ENCODE measurements at regions not wholly inside any gene's neighbourhood (a gene's known extent, or its start where the extent isn't known, plus 50 kb on each side); places are given as distances from the start of the nearest gene placed in this dataset.

DNA sequence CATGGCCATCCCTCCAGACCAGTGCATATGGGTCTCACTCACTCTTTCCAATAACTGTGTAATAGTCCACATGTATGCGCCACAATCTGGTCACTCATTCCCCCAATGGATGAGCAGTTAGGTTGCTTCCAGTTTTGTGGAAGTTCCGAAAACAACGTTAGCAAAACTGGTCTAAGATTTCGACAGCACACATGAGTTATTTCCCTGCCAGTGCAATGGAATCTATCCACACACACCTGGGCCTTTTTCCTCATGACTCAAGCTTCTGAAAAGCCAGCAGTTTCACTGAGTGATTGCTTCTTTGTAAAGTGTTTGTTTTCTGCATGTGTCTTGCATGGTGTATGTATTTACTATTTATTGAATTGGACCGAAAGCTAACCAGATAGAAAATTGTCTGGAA lies 58.8 kb upstream of the FHIP2A start:
- Histone ChIP-seq H3K4me1 (no peaks in the 10 kb centered on the region), H3K9me3 (no peaks in the 10 kb centered on the region), H3K27me3 (no peaks in the 10 kb centered on the region), H3K4me3 (no peak overlapping the region), H3K36me3 (no peaks in the 10 kb centered on the region), H3K27ac (no peak overlapping the region)
- intact Hi-C loops (cut with DNase I; ENCODE audit: low total_unique reads), result no loop called here
- TF ChIP-seq POLR2A (IDR thresholded peaks at IDR 0.05) (no peak), POLR2AphosphoS5 (IDR thresholded peaks at IDR 0.05) (no peak)
- TF ChIP-seq, protein P1, sequence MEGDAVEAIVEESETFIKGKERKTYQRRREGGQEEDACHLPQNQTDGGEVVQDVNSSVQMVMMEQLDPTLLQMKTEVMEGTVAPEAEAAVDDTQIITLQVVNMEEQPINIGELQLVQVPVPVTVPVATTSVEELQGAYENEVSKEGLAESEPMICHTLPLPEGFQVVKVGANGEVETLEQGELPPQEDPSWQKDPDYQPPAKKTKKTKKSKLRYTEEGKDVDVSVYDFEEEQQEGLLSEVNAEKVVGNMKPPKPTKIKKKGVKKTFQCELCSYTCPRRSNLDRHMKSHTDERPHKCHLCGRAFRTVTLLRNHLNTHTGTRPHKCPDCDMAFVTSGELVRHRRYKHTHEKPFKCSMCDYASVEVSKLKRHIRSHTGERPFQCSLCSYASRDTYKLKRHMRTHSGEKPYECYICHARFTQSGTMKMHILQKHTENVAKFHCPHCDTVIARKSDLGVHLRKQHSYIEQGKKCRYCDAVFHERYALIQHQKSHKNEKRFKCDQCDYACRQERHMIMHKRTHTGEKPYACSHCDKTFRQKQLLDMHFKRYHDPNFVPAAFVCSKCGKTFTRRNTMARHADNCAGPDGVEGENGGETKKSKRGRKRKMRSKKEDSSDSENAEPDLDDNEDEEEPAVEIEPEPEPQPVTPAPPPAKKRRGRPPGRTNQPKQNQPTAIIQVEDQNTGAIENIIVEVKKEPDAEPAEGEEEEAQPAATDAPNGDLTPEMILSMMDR (IDR thresholded peaks at IDR 0.05), result no peak
- no peak for DNase-seq (ENCODE audit: low spot score in 2 of 2)

DNA sequence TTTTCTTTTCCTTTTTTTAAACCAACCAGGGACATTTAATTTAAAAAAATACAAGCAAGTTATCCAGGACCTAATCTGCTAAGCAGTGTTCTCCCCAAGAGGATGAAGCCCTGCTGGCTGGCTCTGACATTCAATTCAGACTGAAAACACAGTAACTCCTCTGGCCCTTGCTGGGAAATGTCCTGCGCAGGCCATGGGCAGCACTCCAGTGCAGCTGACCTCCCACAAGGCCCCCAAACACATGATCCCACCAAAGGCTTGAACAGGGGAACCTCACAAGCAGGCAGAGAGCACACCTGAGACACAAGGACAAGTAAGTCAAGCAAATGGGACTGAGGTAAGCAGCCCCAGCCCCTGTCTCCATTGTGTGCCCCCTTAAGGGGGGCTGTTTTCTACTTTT lies 56.9 kb upstream of the FHIP2A start:
- H3K27ac ChIP-seq, result no peak overlapping the region
- intact Hi-C loops (cut with DNase I; ENCODE audit: low total_unique reads), result no loop called here
- no peak for TF ChIP-seq POLR2AphosphoS5 (IDR thresholded peaks at IDR 0.05)
- TF ChIP-seq, protein P1 (IDR thresholded peaks at IDR 0.05), result no peak
- TF ChIP-seq POLR2A (IDR thresholded peaks at IDR 0.05), result no peak
- no peaks in the 10 kb centered on the region for H3K9me3 ChIP-seq
- DNase-seq (ENCODE audit: low spot score in 2 of 2), result no peak
- H3K36me3 ChIP-seq, result no peaks in the 10 kb centered on the region
- H3K4me3 ChIP-seq, result no peak overlapping the region
- H3K4me1 ChIP-seq, result no peaks in the 10 kb centered on the region
- no peaks in the 10 kb centered on the region for H3K27me3 ChIP-seq

DNA sequence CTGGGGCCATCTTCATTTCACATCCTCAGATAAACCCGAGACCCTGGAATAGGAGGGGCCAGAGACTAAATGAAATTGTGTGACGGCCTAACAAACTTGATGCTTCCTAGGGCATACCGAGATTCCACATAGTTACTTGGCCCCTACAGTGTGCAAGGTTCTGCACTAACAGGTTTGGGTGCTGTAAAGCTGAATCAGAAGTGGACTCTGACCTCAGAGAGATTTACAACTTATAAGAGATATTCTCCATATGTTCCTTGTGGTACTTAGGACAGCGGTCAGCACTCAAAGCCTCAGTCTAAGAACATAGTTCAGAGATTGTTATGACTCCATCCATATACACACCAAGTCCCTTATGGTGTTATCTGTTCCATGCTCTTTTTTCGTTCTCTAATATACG lies 55.1 kb upstream of the FHIP2A start:
- H3K4me3 ChIP-seq, result peak overlapping the region in 2 of 3 donors; percentile 83 to 96
- H3K9me3 ChIP-seq, result no peaks in the 10 kb centered on the region
- no peaks in the 10 kb centered on the region for H3K27me3 ChIP-seq
- no peak overlapping the region for H3K27ac ChIP-seq
- DNase-seq (ENCODE audit: low spot score in 2 of 2), result no peak
- no peaks in the 10 kb centered on the region for H3K36me3 ChIP-seq
- TF ChIP-seq, protein P1 (IDR thresholded peaks at IDR 0.05), result no peak
- TF ChIP-seq POLR2AphosphoS5 (IDR thresholded peaks at IDR 0.05), result no peak
- no peak for TF ChIP-seq POLR2A (IDR thresholded peaks at IDR 0.05)
- intact Hi-C loops (cut with DNase I; ENCODE audit: low total_unique reads), result no loop called here
- H3K4me1 ChIP-seq, result no peaks in the 10 kb centered on the region

DNA sequence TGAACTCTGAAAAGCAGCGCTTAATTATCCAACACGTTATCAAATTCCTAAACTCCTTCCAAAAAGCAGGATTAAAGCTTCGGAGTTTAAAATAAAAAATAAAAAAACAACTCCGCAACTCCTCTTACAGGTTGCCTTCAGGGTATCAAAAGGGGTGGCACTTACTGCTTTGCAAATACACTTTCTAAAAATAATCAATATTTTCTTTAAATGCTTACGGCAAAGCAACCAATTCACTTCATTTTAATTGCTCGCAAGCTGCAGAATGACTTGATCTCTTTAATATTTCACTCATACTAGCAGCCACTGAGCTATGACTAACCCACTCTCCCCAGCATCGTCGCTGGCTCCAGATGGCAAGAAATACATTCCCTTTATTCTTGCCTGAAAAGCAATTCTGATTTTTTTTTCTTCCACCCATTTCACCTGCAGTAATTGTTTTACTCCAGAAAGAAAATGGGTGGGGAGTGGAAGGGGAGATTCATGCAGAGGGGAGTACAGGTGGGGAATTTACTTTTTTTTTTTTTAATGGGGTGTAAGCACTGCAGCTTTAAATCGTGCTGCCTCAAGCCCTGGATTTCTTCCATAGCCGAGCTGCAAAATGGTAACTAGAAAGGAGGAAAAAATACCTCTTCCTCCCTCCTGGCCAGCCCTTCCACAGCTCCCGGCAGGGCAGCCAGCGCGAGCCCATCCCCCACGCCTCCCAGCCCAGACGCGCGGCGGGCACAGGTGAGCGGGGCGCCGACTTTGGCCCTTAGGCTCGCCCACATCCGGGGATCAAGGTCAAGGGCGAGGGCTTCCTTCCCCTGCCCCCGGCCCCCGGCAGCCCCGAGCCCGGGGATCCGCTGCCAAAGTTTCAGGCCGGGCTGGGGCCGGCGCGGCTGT lies 54.2 kb upstream of the FHIP2A start:
- TF ChIP-seq POLR2AphosphoS5 (IDR thresholded peaks at IDR 0.05) (no peak), POLR2A (IDR thresholded peaks at IDR 0.05) (no peak)
- TF ChIP-seq, protein P1 (IDR thresholded peaks at IDR 0.05), result no peak
- Histone ChIP-seq H3K36me3 (no peaks in the 10 kb centered on the region), H3K27me3 (no peaks in the 10 kb centered on the region), H3K4me1 (no peaks in the 10 kb centered on the region), H3K9me3 (no peaks in the 10 kb centered on the region), H3K27ac (peak overlapping the region; percentile 86 to 93), H3K4me3 (peak overlapping the region; percentile 68 to 96 (median 83))
- DNase-seq (ENCODE audit: low spot score in 2 of 2), result no peak
- intact Hi-C loops (cut with DNase I; ENCODE audit: low total_unique reads), result no loop called here

DNA sequence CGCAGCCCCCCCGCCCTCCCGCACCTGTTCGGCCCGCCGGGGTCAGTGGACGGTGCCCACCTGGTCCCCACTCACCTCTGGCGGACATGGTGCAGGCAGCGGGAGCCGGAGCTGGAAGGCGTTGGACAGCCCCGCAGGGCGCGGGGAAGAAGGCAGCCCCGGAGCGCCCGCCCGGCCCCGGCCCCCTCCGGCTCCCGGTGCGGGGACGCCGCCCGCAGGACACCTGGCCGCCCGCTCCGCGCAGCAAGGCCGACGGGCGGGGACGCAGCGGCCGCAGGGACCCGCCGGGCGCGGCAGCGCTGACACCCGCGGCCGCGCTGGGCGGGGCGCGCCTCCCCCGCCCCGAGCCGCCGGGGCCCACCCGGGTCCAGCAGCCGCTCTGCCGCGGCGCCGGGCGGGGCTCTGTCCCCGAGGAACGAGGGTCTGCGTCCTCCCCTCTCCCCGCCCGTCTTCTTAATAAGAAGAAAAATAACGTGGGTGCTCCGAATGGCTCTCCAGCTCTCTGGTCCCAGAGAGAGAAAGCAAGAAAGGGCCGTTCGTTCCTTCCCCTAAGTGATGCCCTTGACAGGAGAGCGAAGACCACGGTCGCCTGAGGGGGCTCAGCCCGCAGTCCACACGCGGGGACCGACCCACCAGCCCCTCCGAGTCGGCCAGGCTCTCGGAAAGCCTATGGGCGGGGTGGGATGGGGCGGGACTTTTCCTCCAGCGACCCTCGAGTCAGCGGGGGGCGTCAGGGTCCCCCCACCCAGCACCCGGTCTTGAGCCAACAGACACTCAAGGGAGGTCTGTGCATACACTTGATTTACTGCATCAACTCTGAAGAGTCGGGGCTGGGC lies 53.4 kb upstream of the FHIP2A start:
- Histone ChIP-seq H3K4me1 (no peaks in the 10 kb centered on the region), H3K27ac (peak overlapping the region; percentile 86 to 93), H3K9me3 (no peaks in the 10 kb centered on the region), H3K27me3 (no peaks in the 10 kb centered on the region), H3K36me3 (no peaks in the 10 kb centered on the region), H3K4me3 (peak overlapping the region; percentile 68 to 96 (median 83))
- no peak for DNase-seq (ENCODE audit: low spot score in 2 of 2)
- intact Hi-C loops (cut with DNase I; ENCODE audit: low total_unique reads), result no loop called here
- TF ChIP-seq, protein P1 (IDR thresholded peaks at IDR 0.05), result no peak
- TF ChIP-seq POLR2AphosphoS5 (IDR thresholded peaks at IDR 0.05), result no peak
- no peak for TF ChIP-seq POLR2A (IDR thresholded peaks at IDR 0.05)

All from breast epithelium (tissue), 4 donors.